Astrocyte (in vitro differentiated cells and primary cell): ENCODE measurements at regions not wholly inside any gene's neighbourhood (a gene's known extent, or its start where the extent isn't known, plus 50 kb on each side); places are given as distances from the start of the nearest gene placed in this dataset.
A peak's percentile ranks its signal among the peaks of the same experiment; 100 is the strongest.

Experiments used
- DNase-seq: peaks from one replicate; pipeline ENCODE4 v3.0.0-alpha.2; 2010; ENCODE audit warnings: low read depth
- FAIRE-seq: peaks from 2 replicates; lab custom pipeline; 2011; peaks lifted over from hg19 to GRCh38; lab: Jason Lieb, UNC
- H2AFZ ChIP-seq: 2 replicates; pipeline ENCODE4 v1.6.0; 2012; ENCODE audit warnings: low read depth, low read length, inconsistent platforms
- H3K27ac ChIP-seq: 2 replicates; pipeline ENCODE4 v1.5.1; 2011; ENCODE audit warnings: low read depth, low read length, inconsistent platforms
- H3K27me3 ChIP-seq: 2 replicates; pipeline ENCODE4 v1.6.0; 2011; ENCODE audit warnings: low read length, inconsistent platforms; ENCODE audit not compliant: insufficient read depth
- H3K36me3 ChIP-seq: 2 replicates; pipeline ENCODE4 v1.5.1; 2011; ENCODE audit warnings: low read length, inconsistent platforms; ENCODE audit not compliant: insufficient read depth
- H3K4me1 ChIP-seq: 2 replicates; pipeline ENCODE4 v1.5.1; 2011; ENCODE audit warnings: low read length, inconsistent platforms; ENCODE audit not compliant: insufficient read depth
- H3K4me2 ChIP-seq: 2 replicates; pipeline ENCODE4 v1.6.0; 2012; ENCODE audit warnings: low read length, inconsistent platforms
- H3K4me3 ChIP-seq: 2 replicates; pipeline ENCODE4 v1.5.1; 2011; ENCODE audit warnings: low read depth, mild to moderate bottlenecking, low read length, inconsistent platforms; ENCODE audit not compliant: insufficient read depth
- H3K79me2 ChIP-seq: 2 replicates; pipeline ENCODE4 v1.6.0; 2012; ENCODE audit warnings: mild to moderate bottlenecking, low read length, inconsistent platforms; ENCODE audit not compliant: insufficient read depth
- H3K9ac ChIP-seq: 2 replicates; pipeline ENCODE4 v1.6.0; 2012; ENCODE audit warnings: mild to moderate bottlenecking, low read length, inconsistent platforms
- H3K9me3 ChIP-seq: 2 replicates; pipeline ENCODE4 v1.5.1; 2012; ENCODE audit warnings: low read depth, mild to moderate bottlenecking, low read length, inconsistent platforms; ENCODE audit not compliant: insufficient read depth
- H4K20me1 ChIP-seq: 2 replicates; pipeline ENCODE4 v1.6.0; 2012; ENCODE audit warnings: low read length, inconsistent platforms; ENCODE audit not compliant: insufficient read depth
- H3K27ac Mint-ChIP-seq: one replicate; pipeline ENCODE4 v1.8.0; 2021; ENCODE audit warnings: mild to moderate bottlenecking, mixed read lengths; ENCODE audit not compliant: unreplicated experiment
- H3K27me3 Mint-ChIP-seq: one replicate; pipeline ENCODE4 v1.8.0; 2021; ENCODE audit warnings: low read depth, mixed read lengths; ENCODE audit not compliant: unreplicated experiment
- H3K36me3 Mint-ChIP-seq: one replicate; pipeline ENCODE4 v1.8.0; 2021; ENCODE audit warnings: low read depth, mixed read lengths; ENCODE audit not compliant: unreplicated experiment
- H3K4me1 Mint-ChIP-seq: one replicate; pipeline ENCODE4 v1.8.0; 2021; ENCODE audit warnings: low read depth, mixed read lengths; ENCODE audit not compliant: unreplicated experiment
- H3K4me3 Mint-ChIP-seq: one replicate; pipeline ENCODE4 v1.8.0; 2021; ENCODE audit warnings: mild to moderate bottlenecking, moderate library complexity, mixed read lengths; ENCODE audit not compliant: unreplicated experiment
- H3K9me3 Mint-ChIP-seq: one replicate; pipeline ENCODE4 v1.8.0; 2021; ENCODE audit warnings: mild to moderate bottlenecking, mixed read lengths; ENCODE audit not compliant: unreplicated experiment
- EZH2 ChIP-seq: IDR thresholded peaks from 2 replicates; pipeline ENCODE4 v1.6.1; 2012; ENCODE audit warnings: mild to moderate bottlenecking, low read length, inconsistent platforms; ENCODE audit not compliant: insufficient read depth
- TF ChIP-seq, protein P1 (sequence below): IDR thresholded peaks from 2 replicates; pipeline ENCODE4 v1.5.1; 2011; ENCODE audit warnings: low read depth, mild to moderate bottlenecking, inconsistent platforms, low read length, moderate library complexity; ENCODE audit not compliant: insufficient read depth

DNA sequence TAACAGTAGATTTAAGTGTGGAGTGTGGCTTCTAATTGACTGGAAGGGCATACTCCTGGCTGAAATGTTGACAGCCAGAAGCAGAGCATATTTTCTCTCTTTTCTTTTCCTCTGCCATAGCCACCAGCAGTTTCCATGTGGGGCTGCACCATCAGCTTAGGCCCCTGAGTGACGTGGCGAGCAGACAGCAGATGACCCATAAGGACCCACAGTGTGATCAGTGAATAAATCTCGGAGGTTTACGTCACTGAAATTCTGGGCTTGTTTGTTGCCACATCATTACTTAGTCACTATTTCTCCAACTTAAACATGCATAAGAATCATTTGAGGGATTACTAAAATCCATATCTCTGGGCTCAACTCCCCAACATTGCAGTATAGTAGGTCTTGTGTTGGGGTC lies 549.7 kb upstream of the TMEM132C start:
- Histone ChIP-seq H3K27me3 (no peaks in the 10 kb centered on the region), H3K27ac (no peak overlapping the region), H2AFZ (no peak overlapping the region), H3K4me1 (no peaks in the 10 kb centered on the region), H3K4me3 (no peak overlapping the region), H3K36me3 (no peaks in the 10 kb centered on the region), H3K79me2 (no peaks in the 10 kb centered on the region), H3K4me2 (no peak overlapping the region), H3K9me3 (no peaks in the 10 kb centered on the region), H4K20me1 (no peaks in the 10 kb centered on the region), H3K9ac (no peak overlapping the region)
- Mint-ChIP-seq H3K27ac (no peak overlapping the region), H3K36me3 (no peaks in the 10 kb centered on the region), H3K27me3 (no peaks in the 10 kb centered on the region), H3K4me3 (no peak overlapping the region), H3K9me3 (peaks cover 8% of the 10 kb centered on the region), H3K4me1 (no peaks in the 10 kb centered on the region)
- DNase-seq = peak; percentile 43
- no peak for FAIRE-seq
- TF ChIP-seq, protein P1, sequence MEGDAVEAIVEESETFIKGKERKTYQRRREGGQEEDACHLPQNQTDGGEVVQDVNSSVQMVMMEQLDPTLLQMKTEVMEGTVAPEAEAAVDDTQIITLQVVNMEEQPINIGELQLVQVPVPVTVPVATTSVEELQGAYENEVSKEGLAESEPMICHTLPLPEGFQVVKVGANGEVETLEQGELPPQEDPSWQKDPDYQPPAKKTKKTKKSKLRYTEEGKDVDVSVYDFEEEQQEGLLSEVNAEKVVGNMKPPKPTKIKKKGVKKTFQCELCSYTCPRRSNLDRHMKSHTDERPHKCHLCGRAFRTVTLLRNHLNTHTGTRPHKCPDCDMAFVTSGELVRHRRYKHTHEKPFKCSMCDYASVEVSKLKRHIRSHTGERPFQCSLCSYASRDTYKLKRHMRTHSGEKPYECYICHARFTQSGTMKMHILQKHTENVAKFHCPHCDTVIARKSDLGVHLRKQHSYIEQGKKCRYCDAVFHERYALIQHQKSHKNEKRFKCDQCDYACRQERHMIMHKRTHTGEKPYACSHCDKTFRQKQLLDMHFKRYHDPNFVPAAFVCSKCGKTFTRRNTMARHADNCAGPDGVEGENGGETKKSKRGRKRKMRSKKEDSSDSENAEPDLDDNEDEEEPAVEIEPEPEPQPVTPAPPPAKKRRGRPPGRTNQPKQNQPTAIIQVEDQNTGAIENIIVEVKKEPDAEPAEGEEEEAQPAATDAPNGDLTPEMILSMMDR = no peak
- no peak for TF ChIP-seq EZH2

DNA sequence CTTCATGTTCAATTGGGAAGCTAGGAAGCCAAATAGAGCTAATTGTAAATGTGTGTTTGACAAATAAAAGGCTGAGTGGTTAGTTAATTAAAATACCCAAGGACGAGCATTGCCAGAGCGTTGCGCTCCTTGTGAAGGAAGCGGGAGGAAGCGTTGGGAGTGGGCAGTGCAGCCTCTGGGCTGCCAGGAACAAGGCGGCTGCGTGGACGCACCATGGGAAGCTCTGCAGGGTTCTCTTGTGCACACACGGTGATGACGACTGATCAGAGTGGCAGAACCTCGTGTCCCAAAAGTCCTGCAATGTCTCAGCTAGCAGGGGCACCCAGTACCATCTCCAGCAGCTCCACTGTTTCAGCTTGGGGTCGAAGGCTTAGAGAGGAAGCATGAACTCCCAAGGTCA lies 546.6 kb upstream of the TMEM132C start:
- Histone ChIP-seq H3K9ac (no peak overlapping the region), H3K9me3 (no peaks in the 10 kb centered on the region), H3K27me3 (no peaks in the 10 kb centered on the region), H3K4me2 (no peak overlapping the region), H3K4me1 (no peaks in the 10 kb centered on the region), H3K4me3 (no peak overlapping the region), H3K27ac (no peak overlapping the region), H3K36me3 (no peaks in the 10 kb centered on the region), H3K79me2 (no peaks in the 10 kb centered on the region), H4K20me1 (no peaks in the 10 kb centered on the region), H2AFZ (no peak overlapping the region)
- Mint-ChIP-seq H3K27ac (no peak overlapping the region), H3K4me3 (no peak overlapping the region), H3K27me3 (no peaks in the 10 kb centered on the region), H3K36me3 (no peaks in the 10 kb centered on the region), H3K9me3 (peaks cover 14% of the 10 kb centered on the region), H3K4me1 (no peaks in the 10 kb centered on the region)
- TF ChIP-seq, protein P1 = no peak
- no peak for TF ChIP-seq EZH2
- no peak for DNase-seq
- FAIRE-seq = no peak

DNA sequence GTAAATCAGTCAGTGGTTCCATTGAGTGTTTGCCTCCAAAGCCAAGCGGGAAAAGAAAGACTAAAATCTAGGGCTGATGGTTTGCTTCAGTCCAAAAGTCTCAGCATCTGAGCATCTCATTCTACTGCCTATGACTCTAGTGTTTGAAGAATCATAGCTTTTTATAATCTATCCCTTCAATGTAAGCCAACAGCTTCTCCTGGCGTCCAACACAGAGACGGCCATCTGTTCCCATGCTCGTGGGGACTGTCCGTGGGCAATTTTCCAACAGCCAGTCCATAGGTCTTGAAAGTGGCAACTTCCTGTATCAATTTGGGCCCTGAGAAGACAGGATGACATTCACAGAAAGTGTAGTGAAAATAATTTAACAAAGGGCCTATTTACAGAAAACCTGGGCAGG lies 544.4 kb upstream of the TMEM132C start:
- no peak for TF ChIP-seq EZH2
- TF ChIP-seq, protein P1 = no peak
- no peak overlapping the region for H3K27ac Mint-ChIP-seq
- Histone ChIP-seq H3K4me1 (no peaks in the 10 kb centered on the region), H3K27me3 (no peaks in the 10 kb centered on the region), H2AFZ (no peak overlapping the region), H3K36me3 (no peaks in the 10 kb centered on the region), H3K79me2 (no peaks in the 10 kb centered on the region), H3K27ac (no peak overlapping the region), H4K20me1 (no peaks in the 10 kb centered on the region), H3K9me3 (no peaks in the 10 kb centered on the region), H3K4me3 (no peak overlapping the region), H3K4me2 (no peak overlapping the region), H3K9ac (no peak overlapping the region)
- no peaks in the 10 kb centered on the region for H3K36me3 Mint-ChIP-seq
- H3K4me3 Mint-ChIP-seq = no peak overlapping the region
- H3K27me3 Mint-ChIP-seq = no peaks in the 10 kb centered on the region
- FAIRE-seq (no peak), DNase-seq (no peak)
- peaks cover 17% of the 10 kb centered on the region for H3K9me3 Mint-ChIP-seq
- no peaks in the 10 kb centered on the region for H3K4me1 Mint-ChIP-seq
